AG04449 (cell line): ENCODE measurements at regions not wholly inside any gene's neighbourhood (a gene's known extent, or its start where the extent isn't known, plus 50 kb on each side); places are given as distances from the start of the nearest gene placed in this dataset.
"Not testable (repeated sequence)": the region's sequence is repeated elsewhere in the genome, so short reads cannot be mapped to it uniquely, and the experiment has no call there.

Experiments
- CTCF ChIA-PET: fragments of 350-600 bp; formaldehyde crosslinking; extraction: SDS; loops from one replicate; lab custom pipeline; 2021; ENCODE audit warnings: antibody characterized with exemption; lab: Yijun Ruan, JAX
- POLR2A ChIA-PET: fragments of 400-600, 350-600 bp; formaldehyde crosslinking; extraction: SDS; loops from one replicate; lab custom pipeline; 2020; ENCODE audit warnings: antibody characterized with exemption, inconsistent platforms; lab: Yijun Ruan, JAX
- DNase-seq: peaks from one replicate; pipeline ENCODE4 v3.0.0-alpha.2; 2010; ENCODE audit warnings: low read depth, low spot score
- H3K4me3 ChIP-seq: 2 replicates; pipeline ENCODE4 v1.5.1; 2011; ENCODE audit warnings: low read depth, mild to moderate bottlenecking, control low read depth, low read length
- CTCF ChIP-seq: IDR thresholded peaks from one replicate; pipeline ENCODE4 v1.5.1; 2011; ENCODE audit warnings: mild to moderate bottlenecking, moderate library complexity, low read length, control low read depth, inconsistent platforms; ENCODE audit not compliant: insufficient read depth; ENCODE audit errors: missing control alignments

- no peak for TF ChIP-seq CTCF
- no peak for DNase-seq
- no peak overlapping the region for H3K4me3 ChIP-seq
- ChIA-PET POLR2A (no interaction called here), CTCF (no interaction called here)
Measured at GRCh38 chr17:33709881-33710280, 416.8 kb upstream of the ASIC2 start.

- ChIA-PET CTCF (no interaction called here), POLR2A (no interaction called here)
- DNase-seq, result no peak
- no peak overlapping the region for H3K4me3 ChIP-seq
- TF ChIP-seq CTCF, result no peak
Measured at GRCh38 chr17:33712120-33712519, 419.0 kb upstream of the ASIC2 start.

- DNase-seq, result no peak
- ChIA-PET CTCF (no interaction called here), POLR2A (no interaction called here)
- H3K4me3 ChIP-seq, result no peak overlapping the region
- no peak for TF ChIP-seq CTCF
Measured at GRCh38 chr17:33716957-33717356, 423.9 kb upstream of the ASIC2 start.

- DNase-seq, H3K4me3 ChIP-seq, POLR2A ChIA-PET: not testable (repeated sequence)
- CTCF ChIA-PET, result interaction anchor here (3.1 kb wide), 1 partner anchor 28 kb away, joined by 23 read pairs; no protein-coding TSS in a partner anchor
Measured at GRCh38 chr17:33723736-33724135, 430.6 kb upstream of the ASIC2 start.

GRCh38 chr17:33725675-33726271, 432.7 kb upstream of the ASIC2 start:
- ChIA-PET POLR2A (no interaction called here), CTCF (interaction anchor here (0.8 to 3.1 kb wide), 9 partner anchors 19 to 636 kb away, joined by 3 to 23 read pairs (median 4); no protein-coding TSS in a partner anchor)
- no peak for DNase-seq
- TF ChIP-seq CTCF, result peak; percentile 81
- no peak overlapping the region for H3K4me3 ChIP-seq

GRCh38 chr17:33730131-33730530, 437.0 kb upstream of the ASIC2 start:
- no peak for TF ChIP-seq CTCF
- POLR2A ChIA-PET, result no interaction called here
- no peak overlapping the region for H3K4me3 ChIP-seq
- CTCF ChIA-PET, result interaction anchor here (1.1 kb wide), 1 partner anchor 21 kb away, joined by 3 read pairs; no protein-coding TSS in a partner anchor
- DNase-seq, result no peak

- TF ChIP-seq CTCF, result no peak
- ChIA-PET CTCF (interaction anchor here (1.7 kb wide), 1 partner anchor 19 kb away, joined by 7 read pairs; no protein-coding TSS in a partner anchor), POLR2A (no interaction called here)
- no peak overlapping the region for H3K4me3 ChIP-seq
- no peak for DNase-seq
Measured at GRCh38 chr17:33732116-33732515, 439.0 kb upstream of the ASIC2 start.
